C4-2B (cell line): ENCODE measurements at regions not wholly inside any gene's neighbourhood (a gene's known extent, or its start where the extent isn't known, plus 50 kb on each side); places are given as distances from the start of the nearest gene placed in this dataset.
"Not testable (repeated sequence)": the region's sequence is repeated elsewhere in the genome, so short reads cannot be mapped to it uniquely, and the experiment has no call there.

Experiments used
- ZFX ChIP-seq: fragments of 450-650 bp; IDR thresholded peaks from 2 replicates; pipeline ENCODE4 v1.6.1; 2017
- TF ChIP-seq, protein P1 (sequence below): fragments of 450-650 bp; conservative IDR thresholded peaks from 2 replicates; pipeline ENCODE4 v1.5.1; 2017; ENCODE audit warnings: mild to moderate bottlenecking

DNA sequence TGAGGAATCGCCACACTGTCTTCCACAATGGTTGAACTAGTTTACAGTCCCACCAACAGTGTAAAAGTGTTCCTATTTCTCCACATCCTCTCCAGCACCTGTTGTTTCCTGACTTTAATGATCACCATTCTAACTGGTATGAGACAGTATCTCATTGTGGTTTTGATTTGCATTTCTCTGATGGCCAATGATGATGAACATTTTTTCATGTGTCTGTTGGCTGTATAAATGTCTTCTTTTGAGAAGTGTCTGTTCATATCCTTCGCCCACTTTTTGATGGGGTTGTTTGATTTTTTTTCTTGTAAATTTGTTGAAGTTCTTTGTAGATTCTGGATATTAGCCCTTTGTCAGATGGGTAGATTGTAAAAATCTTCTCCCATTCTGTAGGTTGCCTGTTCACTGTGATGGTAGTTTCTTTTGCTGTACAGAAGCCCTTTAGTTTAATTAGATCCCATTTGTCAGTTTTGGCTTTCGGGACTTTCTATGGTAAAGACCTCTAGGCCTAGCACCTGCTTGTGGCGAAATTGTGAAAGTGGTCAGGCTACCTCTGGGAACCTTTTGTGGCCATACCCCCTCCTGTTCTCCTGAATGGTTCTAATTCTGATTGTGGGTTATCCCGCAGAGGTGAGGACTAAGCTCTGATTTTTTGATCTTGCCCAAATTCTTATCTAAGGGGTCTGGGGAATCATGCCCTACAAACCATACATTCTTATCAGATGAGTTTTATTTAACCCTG, 99.9 kb upstream of the RNU6-1 start:
- TF ChIP-seq, protein P1, sequence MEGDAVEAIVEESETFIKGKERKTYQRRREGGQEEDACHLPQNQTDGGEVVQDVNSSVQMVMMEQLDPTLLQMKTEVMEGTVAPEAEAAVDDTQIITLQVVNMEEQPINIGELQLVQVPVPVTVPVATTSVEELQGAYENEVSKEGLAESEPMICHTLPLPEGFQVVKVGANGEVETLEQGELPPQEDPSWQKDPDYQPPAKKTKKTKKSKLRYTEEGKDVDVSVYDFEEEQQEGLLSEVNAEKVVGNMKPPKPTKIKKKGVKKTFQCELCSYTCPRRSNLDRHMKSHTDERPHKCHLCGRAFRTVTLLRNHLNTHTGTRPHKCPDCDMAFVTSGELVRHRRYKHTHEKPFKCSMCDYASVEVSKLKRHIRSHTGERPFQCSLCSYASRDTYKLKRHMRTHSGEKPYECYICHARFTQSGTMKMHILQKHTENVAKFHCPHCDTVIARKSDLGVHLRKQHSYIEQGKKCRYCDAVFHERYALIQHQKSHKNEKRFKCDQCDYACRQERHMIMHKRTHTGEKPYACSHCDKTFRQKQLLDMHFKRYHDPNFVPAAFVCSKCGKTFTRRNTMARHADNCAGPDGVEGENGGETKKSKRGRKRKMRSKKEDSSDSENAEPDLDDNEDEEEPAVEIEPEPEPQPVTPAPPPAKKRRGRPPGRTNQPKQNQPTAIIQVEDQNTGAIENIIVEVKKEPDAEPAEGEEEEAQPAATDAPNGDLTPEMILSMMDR, result not testable (repeated sequence)
- not testable (repeated sequence) for TF ChIP-seq ZFX
